Endothelial cell of umbilical vein (primary cell): ENCODE measurements at regions not wholly inside any gene's neighbourhood (a gene's known extent, or its start where the extent isn't known, plus 50 kb on each side); places are given as distances from the start of the nearest gene placed in this dataset.

Source experiments
- BruUV-seq: library from RNA; stranded (reverse); fragments of 400-500 nt; replicated peaks from 2 replicates; lab custom pipeline; 2021; lab: Mats Ljungman, UMichigan
- CTCF ChIA-PET: fragments of 300-600, 350-600 bp; sonication (Branson Sonifier 250); formaldehyde crosslinking; loops from one replicate; lab custom pipeline; 2021; ENCODE audit warnings: antibody characterized with exemption, inconsistent platforms; lab: Charles Lee
- POLR2A ChIA-PET: fragments of 300-600, 350-600 bp; sonication (Branson Sonifier 250); formaldehyde crosslinking; loops from one replicate; lab custom pipeline; 2021; ENCODE audit warnings: antibody characterized with exemption, inconsistent platforms; lab: Charles Lee
- DNase-seq: peaks from one replicate; pipeline ENCODE4 v3.0.0-alpha.2; 2011; ENCODE audit warnings: low read depth, low spot score
- FAIRE-seq: peaks from 2 replicates; lab custom pipeline; 2011; peaks lifted over from hg19 to GRCh38; lab: Jason Lieb, UNC
- H2AFZ ChIP-seq: 2 replicates; pipeline ENCODE4 v1.6.0; 2012; ENCODE audit warnings: low read depth, low read length, control low read depth, inconsistent platforms
- H3K27ac ChIP-seq: 2 replicates; pipeline ENCODE4 v1.5.1; 2011; ENCODE audit warnings: low read depth, mild to moderate bottlenecking, control low read depth, low read length, moderate library complexity; ENCODE audit not compliant: insufficient read depth
- H3K27me3 ChIP-seq, 2 experiments: 2 replicates each; pipeline versions ENCODE4 v1.6.0 to v1.6.1; 2011; ENCODE audit warnings: low read length in 2 of 2, mixed read lengths in 1 of 2; ENCODE audit not compliant: control insufficient read depth in 2 of 2, insufficient read depth in 2 of 2
- H3K36me3 ChIP-seq, 2 experiments: 2 replicates in 1 of 2; 3 replicates in 1 of 2; pipeline ENCODE4 v1.5.1; 2011; ENCODE audit warnings: low read length in 2 of 2, mild to moderate bottlenecking in 1 of 2, moderate library complexity in 1 of 2; ENCODE audit not compliant: control insufficient read depth in 2 of 2, insufficient read depth in 2 of 2; ENCODE audit errors: extremely low read depth in 1 of 2
- H3K4me1 ChIP-seq: 3 replicates; pipeline ENCODE4 v1.5.1; 2011; ENCODE audit warnings: mild to moderate bottlenecking, low read length; ENCODE audit not compliant: control insufficient read depth, insufficient read depth; ENCODE audit errors: extremely low read depth
- H3K4me2 ChIP-seq: 2 replicates; pipeline ENCODE4 v1.6.1; 2011; ENCODE audit warnings: low read length, control low read depth, mixed read lengths; ENCODE audit not compliant: insufficient read depth
- H3K4me3 ChIP-seq, 3 experiments: fragments of 200-600 bp in 1 of 3; sonication (generic), shearing (Covaris generic) in 1 of 3; replicated peaks in 1 of 3; 2 replicates each; pipeline ENCODE4 v1.5.1; 2011 to 2016; ENCODE audit warnings: control low read depth in 3 of 3, low read length in 3 of 3, mild to moderate bottlenecking in 2 of 3, inconsistent platforms in 1 of 3, low read depth in 1 of 3, moderate library complexity in 1 of 3; ENCODE audit not compliant: insufficient read depth in 1 of 3
- H3K79me2 ChIP-seq: 2 replicates; pipeline ENCODE4 v1.6.0; 2012; ENCODE audit warnings: low read length, inconsistent platforms; ENCODE audit not compliant: control insufficient read depth, insufficient read depth
- H3K9ac ChIP-seq: replicated peaks from 2 replicates; pipeline ENCODE3; 2011; ENCODE audit warnings: low read length, control low read depth; ENCODE audit not compliant: insufficient read depth; ENCODE audit errors: extremely low read depth
- H3K9me1 ChIP-seq: replicated peaks from 3 replicates; pipeline ENCODE4 v1.6.0; 2011; ENCODE audit warnings: mild to moderate bottlenecking, low read length; ENCODE audit not compliant: control insufficient read depth, insufficient read depth; ENCODE audit errors: extremely low read depth
- H3K9me3 ChIP-seq: replicated peaks from 2 replicates; pipeline ENCODE4 v1.5.1; 2012; ENCODE audit warnings: low read length, inconsistent platforms; ENCODE audit not compliant: control insufficient read depth, insufficient read depth
- H4K20me1 ChIP-seq: replicated peaks from 2 replicates; pipeline ENCODE3; 2011; ENCODE audit warnings: mild to moderate bottlenecking, low read length; ENCODE audit not compliant: control insufficient read depth, insufficient read depth; ENCODE audit errors: extremely low read depth
- EZH2 ChIP-seq: IDR thresholded peaks from 2 replicates; pipeline ENCODE4 v1.6.1; 2012; ENCODE audit warnings: borderline replicate concordance, low read depth, mild to moderate bottlenecking, moderate library complexity, low read length, inconsistent platforms; ENCODE audit not compliant: severe bottlenecking
- FOS ChIP-seq: IDR thresholded peaks from 2 replicates; pipeline ENCODE4 v1.6.1; 2011; ENCODE audit warnings: mild to moderate bottlenecking, low read length, moderate library complexity, borderline replicate concordance; ENCODE audit not compliant: insufficient read depth
- GATA2 ChIP-seq: IDR thresholded peaks from 2 replicates; pipeline ENCODE4 v1.7.0; 2011; ENCODE audit warnings: low read depth, mild to moderate bottlenecking, moderate library complexity, mixed read lengths, low read length; ENCODE audit not compliant: insufficient read length, insufficient read depth
- JUN ChIP-seq: IDR thresholded peaks from 2 replicates; pipeline ENCODE4 v1.6.1; 2011; ENCODE audit warnings: borderline replicate concordance, low read depth; ENCODE audit not compliant: insufficient read length, insufficient read depth
- MAX ChIP-seq: IDR thresholded peaks from 2 replicates; pipeline ENCODE4 v1.6.1; 2011; ENCODE audit not compliant: insufficient read depth, insufficient read length
- MYC ChIP-seq: IDR thresholded peaks from one replicate; pipeline ENCODE4 v1.6.1; 2011; ENCODE audit warnings: mild to moderate bottlenecking, low read depth, low read length
- POLR2A ChIP-seq: IDR thresholded peaks from 2 replicates; pipeline ENCODE4 v1.6.1; 2012; ENCODE audit warnings: low read depth, mild to moderate bottlenecking, control low read depth, low read length
- POLR2AphosphoS5 ChIP-seq: IDR thresholded peaks from 2 replicates; pipeline ENCODE4 v1.6.1; 2012; ENCODE audit warnings: low read depth, mild to moderate bottlenecking, control low read depth, low read length, moderate library complexity; ENCODE audit not compliant: insufficient read depth
- dilution Hi-C: fragments of 300-500 bp; cut with MboI; formaldehyde crosslinking; loops from one replicate; pipeline ENCODE4 v1.15.0; 2019; ENCODE audit warnings: low sequenced_read_pairs; ENCODE audit not compliant: extremely low pct_ligation_motif_present
- intact Hi-C: fragments of 100-400 bp; cut with micrococcal nuclease; formaldehyde crosslinking; loops from one replicate; pipeline ENCODE4 v1.10.0; 2022
- TF ChIP-seq, protein P1 (sequence below), 2 donors: IDR thresholded peaks; 1 replicate in 1 of 2; 2 replicates in 1 of 2; pipeline ENCODE4 v1.5.1; 2011; ENCODE audit warnings: low read length in 2 of 2, mild to moderate bottlenecking in 2 of 2, moderate library complexity in 2 of 2, control low read depth in 1 of 2, inconsistent platforms in 1 of 2, low read depth in 1 of 2; ENCODE audit not compliant: insufficient read depth in 1 of 2; ENCODE audit errors: extremely low read depth in 1 of 2

- H3K27me3 ChIP-seq = no peaks in the 10 kb centered on the region
- FAIRE-seq (no peak), DNase-seq (no peak)
- dilution Hi-C loops (no loop called here), intact Hi-C loops (no loop called here)
- no peak overlapping the region for H2AFZ ChIP-seq
- TF ChIP-seq, protein P1, sequence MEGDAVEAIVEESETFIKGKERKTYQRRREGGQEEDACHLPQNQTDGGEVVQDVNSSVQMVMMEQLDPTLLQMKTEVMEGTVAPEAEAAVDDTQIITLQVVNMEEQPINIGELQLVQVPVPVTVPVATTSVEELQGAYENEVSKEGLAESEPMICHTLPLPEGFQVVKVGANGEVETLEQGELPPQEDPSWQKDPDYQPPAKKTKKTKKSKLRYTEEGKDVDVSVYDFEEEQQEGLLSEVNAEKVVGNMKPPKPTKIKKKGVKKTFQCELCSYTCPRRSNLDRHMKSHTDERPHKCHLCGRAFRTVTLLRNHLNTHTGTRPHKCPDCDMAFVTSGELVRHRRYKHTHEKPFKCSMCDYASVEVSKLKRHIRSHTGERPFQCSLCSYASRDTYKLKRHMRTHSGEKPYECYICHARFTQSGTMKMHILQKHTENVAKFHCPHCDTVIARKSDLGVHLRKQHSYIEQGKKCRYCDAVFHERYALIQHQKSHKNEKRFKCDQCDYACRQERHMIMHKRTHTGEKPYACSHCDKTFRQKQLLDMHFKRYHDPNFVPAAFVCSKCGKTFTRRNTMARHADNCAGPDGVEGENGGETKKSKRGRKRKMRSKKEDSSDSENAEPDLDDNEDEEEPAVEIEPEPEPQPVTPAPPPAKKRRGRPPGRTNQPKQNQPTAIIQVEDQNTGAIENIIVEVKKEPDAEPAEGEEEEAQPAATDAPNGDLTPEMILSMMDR (IDR thresholded peaks at IDR 0.05; ENCODE audit: extremely low read depth in 1 of 2, insufficient read depth in 1 of 2, low read depth in 1 of 2, low read length in 2 of 2) = no peak
- TF ChIP-seq GATA2 (no peak), FOS (no peak), EZH2 (no peak), JUN (no peak), POLR2AphosphoS5 (no peak), MAX (no peak), MYC (no peak), POLR2A (no peak)
- no peaks in the 10 kb centered on the region for H3K4me1 ChIP-seq
- H4K20me1 ChIP-seq = no peaks in the 10 kb centered on the region
- H3K27ac ChIP-seq = no peak overlapping the region
- H3K79me2 ChIP-seq = no peaks in the 10 kb centered on the region
- POLR2A ChIA-PET = no interaction called here
- no peaks in the 10 kb centered on the region for H3K9me1 ChIP-seq
- no TSS peak for BruUV-seq
- CTCF ChIA-PET = interaction anchor here (1.0 to 1.3 kb wide), 4 partner anchors 11 to 371 kb away, joined by 3 read pairs; no protein-coding TSS in a partner anchor
- no peaks in the 10 kb centered on the region for H3K36me3 ChIP-seq
- H3K9ac ChIP-seq = no peak overlapping the region
- no peak overlapping the region for H3K4me2 ChIP-seq
- H3K9me3 ChIP-seq = no peaks in the 10 kb centered on the region
- no peak overlapping the region for H3K4me3 ChIP-seq
These were observed 167.5 kb upstream of the NOVA1 start for GRCh38 chr14:26765301-26765700.
